GM12864 (cell line): ENCODE measurements at regions not wholly inside any gene's neighbourhood (a gene's known extent, or its start where the extent isn't known, plus 50 kb on each side); places are given as distances from the start of the nearest gene placed in this dataset.

ENCODE experiments used
- DNase-seq: peaks from one replicate; pipeline ENCODE4 v3.0.0-alpha.2; 2011; ENCODE audit warnings: low read depth
- H3K4me3 ChIP-seq: 2 replicates; pipeline ENCODE4 v1.5.1; 2011; ENCODE audit warnings: mild to moderate bottlenecking, low read depth, low read length, control low read depth
- TF ChIP-seq, protein P1 (sequence below): IDR thresholded peaks from 2 replicates; pipeline ENCODE4 v1.5.1; 2011; ENCODE audit warnings: low read depth, mild to moderate bottlenecking, moderate library complexity, low read length, control low read depth, inconsistent platforms; ENCODE audit errors: missing control alignments

DNA sequence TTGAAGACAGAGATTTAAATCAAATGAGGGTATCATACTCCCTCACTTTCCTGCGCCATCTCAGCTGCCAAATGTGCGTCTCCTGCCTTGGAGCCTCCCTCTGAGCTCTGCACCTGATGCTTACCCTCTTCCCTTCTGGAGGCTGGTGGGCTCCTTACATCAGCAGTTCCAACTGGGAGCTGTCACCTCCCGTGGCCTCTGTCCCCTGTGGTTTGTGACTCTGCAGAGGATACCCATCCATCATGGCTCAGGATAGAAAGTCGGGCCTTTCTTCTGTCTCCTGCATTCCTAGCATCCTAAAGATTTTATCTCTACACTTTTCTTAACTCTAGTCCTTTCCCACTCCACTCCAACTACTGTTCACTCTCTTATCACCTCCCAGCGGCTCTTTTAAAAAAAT lies 570.6 kb downstream of the BCL11B start:
- TF ChIP-seq, protein P1, sequence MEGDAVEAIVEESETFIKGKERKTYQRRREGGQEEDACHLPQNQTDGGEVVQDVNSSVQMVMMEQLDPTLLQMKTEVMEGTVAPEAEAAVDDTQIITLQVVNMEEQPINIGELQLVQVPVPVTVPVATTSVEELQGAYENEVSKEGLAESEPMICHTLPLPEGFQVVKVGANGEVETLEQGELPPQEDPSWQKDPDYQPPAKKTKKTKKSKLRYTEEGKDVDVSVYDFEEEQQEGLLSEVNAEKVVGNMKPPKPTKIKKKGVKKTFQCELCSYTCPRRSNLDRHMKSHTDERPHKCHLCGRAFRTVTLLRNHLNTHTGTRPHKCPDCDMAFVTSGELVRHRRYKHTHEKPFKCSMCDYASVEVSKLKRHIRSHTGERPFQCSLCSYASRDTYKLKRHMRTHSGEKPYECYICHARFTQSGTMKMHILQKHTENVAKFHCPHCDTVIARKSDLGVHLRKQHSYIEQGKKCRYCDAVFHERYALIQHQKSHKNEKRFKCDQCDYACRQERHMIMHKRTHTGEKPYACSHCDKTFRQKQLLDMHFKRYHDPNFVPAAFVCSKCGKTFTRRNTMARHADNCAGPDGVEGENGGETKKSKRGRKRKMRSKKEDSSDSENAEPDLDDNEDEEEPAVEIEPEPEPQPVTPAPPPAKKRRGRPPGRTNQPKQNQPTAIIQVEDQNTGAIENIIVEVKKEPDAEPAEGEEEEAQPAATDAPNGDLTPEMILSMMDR, result no peak
- H3K4me3 ChIP-seq, result no peak overlapping the region
- DNase-seq, result no peak

DNA sequence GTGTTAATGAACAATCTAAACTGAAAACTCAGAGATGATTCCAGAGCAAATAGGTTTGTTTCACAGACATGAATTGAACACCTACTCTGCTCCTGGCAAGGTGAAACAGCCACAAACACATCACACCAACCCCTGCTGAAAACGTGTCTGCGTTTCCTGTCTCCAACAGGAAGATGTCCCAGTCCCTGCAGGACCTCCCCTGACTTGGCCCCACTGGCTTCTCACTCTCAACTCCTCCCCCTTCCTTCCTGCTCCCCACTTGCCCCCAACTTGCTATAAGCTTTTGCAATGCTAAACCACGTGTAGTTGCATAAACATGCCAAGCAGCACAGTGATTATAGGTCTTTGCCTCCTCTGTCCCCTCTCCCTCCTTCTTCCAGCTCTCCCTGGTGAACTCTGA lies 567.6 kb downstream of the BCL11B start:
- DNase-seq, result no peak
- no peak overlapping the region for H3K4me3 ChIP-seq
- TF ChIP-seq, protein P1, result no peak

DNA sequence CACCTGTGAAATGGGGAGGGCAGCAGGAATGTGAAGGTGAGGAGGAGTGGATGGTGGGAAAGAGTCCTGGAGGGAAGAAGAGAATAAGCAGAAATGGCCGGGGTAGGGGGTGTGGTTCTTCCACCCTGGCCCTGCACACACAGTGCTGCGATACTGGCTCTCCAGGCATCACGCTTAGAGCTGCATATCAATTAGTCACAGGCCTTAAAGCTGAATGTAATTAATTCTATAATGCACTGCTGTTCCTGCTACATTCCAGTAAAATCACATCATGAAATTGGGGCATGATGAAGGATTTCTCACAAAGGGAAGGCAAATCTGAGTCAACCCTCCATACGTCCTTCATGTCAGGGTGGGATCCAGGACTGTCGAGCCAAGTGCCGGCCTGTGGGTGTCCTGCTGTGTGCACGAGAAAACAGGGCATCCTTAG lies 566.1 kb downstream of the BCL11B start:
- TF ChIP-seq, protein P1, result no peak
- H3K4me3 ChIP-seq, result no peak overlapping the region
- no peak for DNase-seq

DNA sequence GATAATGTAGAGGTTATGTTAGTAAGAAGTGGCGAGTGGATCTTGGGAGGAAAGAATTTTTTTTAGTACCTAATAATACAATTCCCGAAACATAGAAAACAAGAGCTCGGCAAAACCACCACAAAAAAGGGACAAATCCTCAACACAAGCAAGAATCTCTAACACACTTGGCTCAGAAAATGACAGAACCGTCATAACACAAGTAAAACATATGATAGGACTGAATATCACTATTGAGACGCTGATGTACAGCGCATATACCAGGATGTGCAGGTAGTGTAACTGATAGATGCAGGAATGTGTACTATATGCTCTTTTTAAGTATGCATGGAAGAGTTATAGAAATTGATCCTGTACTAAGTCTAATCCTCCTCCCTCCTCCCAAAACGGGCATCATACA lies 564.5 kb downstream of the BCL11B start:
- no peak overlapping the region for H3K4me3 ChIP-seq
- TF ChIP-seq, protein P1, result no peak
- no peak for DNase-seq

DNA sequence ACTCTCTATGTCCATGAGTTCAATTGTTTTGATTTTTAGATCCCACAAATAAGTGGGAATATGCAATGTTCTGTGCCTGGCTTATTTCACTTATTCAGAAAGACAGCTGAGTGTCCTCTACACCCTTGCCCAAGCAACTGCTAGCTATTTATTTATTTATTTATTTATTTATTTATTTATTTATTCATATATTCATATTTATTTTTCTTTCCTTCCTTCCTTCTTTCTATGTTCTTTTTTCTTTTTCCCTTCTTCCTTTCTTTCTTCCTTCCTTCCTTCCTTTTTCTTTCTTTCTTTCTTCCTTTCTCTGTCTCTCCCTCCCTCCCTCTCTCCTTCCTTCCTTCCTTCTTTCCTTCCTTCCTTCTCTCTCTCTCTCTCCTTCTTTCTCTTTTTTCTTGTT lies 563.4 kb downstream of the BCL11B start:
- no peak for DNase-seq
- H3K4me3 ChIP-seq, result no peak overlapping the region
- TF ChIP-seq, protein P1, result no peak

DNA sequence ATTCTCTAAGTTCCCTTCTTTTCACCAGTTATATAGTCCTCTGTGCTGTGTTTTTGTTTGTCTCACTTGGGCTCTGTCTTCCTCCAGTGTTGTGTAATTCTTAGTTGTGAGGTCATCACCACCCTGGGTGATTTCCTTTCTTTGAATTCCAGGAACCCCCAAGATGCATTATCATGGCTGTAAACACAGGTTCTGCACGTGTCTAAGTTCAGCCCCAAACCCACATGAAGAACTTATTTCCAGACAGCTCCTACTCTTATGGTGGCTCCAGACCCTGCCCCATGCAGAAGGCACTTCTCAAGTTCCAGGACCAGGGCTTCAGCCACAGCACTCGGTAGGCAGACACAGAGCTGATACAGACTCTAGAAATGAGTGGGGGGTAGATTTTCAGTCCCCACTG lies 560.5 kb downstream of the BCL11B start:
- no peak overlapping the region for H3K4me3 ChIP-seq
- TF ChIP-seq, protein P1, result no peak
- DNase-seq, result no peak

DNA sequence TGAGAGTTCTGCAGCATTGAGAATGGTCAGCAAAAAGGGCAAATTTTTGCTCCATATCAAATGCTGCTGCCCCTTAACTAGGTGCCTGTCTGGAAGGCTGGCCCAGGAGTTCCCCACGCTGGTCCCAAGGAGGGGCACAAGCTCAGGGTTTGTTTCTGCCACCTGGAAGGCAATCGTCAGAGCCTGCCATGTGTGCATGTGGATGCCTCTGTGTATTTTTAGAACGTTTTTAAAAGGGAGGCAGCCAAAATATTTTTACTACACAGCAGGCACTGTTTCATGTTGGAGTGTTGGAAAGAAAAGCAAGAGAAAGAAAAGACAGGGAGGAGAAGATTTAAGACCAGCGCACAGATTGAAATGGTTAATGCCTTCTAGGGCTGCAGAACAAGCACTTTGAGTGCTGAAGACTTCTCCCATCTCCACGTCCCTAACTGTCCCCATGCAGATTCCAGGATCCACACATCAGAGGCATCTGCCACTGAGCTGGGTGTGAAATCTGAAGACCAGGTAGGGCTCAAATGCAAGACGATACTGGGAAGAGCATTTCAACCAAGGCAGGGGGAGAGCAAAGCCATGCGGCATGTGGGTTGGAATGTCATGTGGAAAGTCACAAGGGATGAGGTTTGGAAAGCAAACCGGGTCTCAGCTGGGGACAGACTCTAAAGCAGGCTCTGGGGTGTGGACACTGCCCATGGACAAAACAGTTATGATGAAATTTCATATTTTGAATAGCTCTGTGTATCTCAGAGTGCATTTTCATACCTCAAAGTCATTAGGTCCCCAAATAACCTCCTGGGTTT lies 557.2 kb downstream of the BCL11B start:
- no peak for DNase-seq
- TF ChIP-seq, protein P1, result no peak

More for the DNA sequence above, 557.2 kb downstream of the BCL11B start:
- H3K4me3 ChIP-seq, result no peak overlapping the region
